NCI-H1105 (cell line): ENCODE measurements at regions not wholly inside any gene's neighbourhood (a gene's known extent, or its start where the extent isn't known, plus 50 kb on each side); places are given as distances from the start of the nearest gene placed in this dataset.
"Not testable (repeated sequence)": the region's sequence is repeated elsewhere in the genome, so short reads cannot be mapped to it uniquely, and the experiment has no call there.

Experiments
- DNase-seq: peaks from one replicate; lab custom pipeline; 2025; lab: John Stamatoyannopoulos, UW

- not testable (repeated sequence) for DNase-seq
Measured at GRCh38 chr2:175256391-175256790, 74.9 kb upstream of the ATP5MC3 start.

- DNase-seq, result no peak
Measured at GRCh38 chr2:175253871-175254270, 72.4 kb upstream of the ATP5MC3 start.

- peak; percentile 8 for DNase-seq
Measured at GRCh38 chr2:175251425-175252041, 70.0 kb upstream of the ATP5MC3 start.

- DNase-seq, result no peak
Measured at GRCh38 chr2:175247159-175247558, 65.6 kb upstream of the ATP5MC3 start.

- no peak for DNase-seq
Measured at GRCh38 chr2:175244697-175245096, 63.2 kb upstream of the ATP5MC3 start.

- DNase-seq, result no peak
Measured at GRCh38 chr2:175241691-175242090, 60.2 kb upstream of the ATP5MC3 start.

GRCh38 chr2:175240033-175240432, 58.5 kb upstream of the ATP5MC3 start:
- not testable (repeated sequence) for DNase-seq

GRCh38 chr2:175236930-175237329, 55.4 kb upstream of the ATP5MC3 start:
- DNase-seq, result no peak

GRCh38 chr2:175234650-175235049, 53.1 kb upstream of the ATP5MC3 start:
- no peak for DNase-seq

GRCh38 chr2:175234153-175234552, 52.6 kb upstream of the ATP5MC3 start:
- DNase-seq, result no peak

- DNase-seq, result no peak
Measured at GRCh38 chr2:175233135-175233719, 51.7 kb upstream of the ATP5MC3 start.
